ENCODE measurements at regions not wholly inside any gene's neighbourhood (a gene's known extent, or its start where the extent isn't known, plus 50 kb on each side); places are given as distances from the start of the nearest gene placed in this dataset.

GRCh38 chr1:22376546-22376945 lies 75.1 kb upstream of the ZBTB40 start:
- no peak for DNase-seq (ENCODE audit: low read depth in 2 of 2)

- DNase-seq (ENCODE audit: low read depth in 2 of 2), result no peak
Observed at GRCh38 chr1:22376976-22377375, 74.7 kb upstream of the ZBTB40 start.

GRCh38 chr1:22379566-22379965 lies 72.1 kb upstream of the ZBTB40 start:
- DNase-seq (ENCODE audit: low read depth in 2 of 2), result no peak

GRCh38 chr1:22380024-22380785 lies 71.4 kb upstream of the ZBTB40 start:
- no peak for DNase-seq (ENCODE audit: low read depth in 2 of 2)

GRCh38 chr1:22383526-22384294 lies 67.9 kb upstream of the ZBTB40 start:
- DNase-seq (ENCODE audit: low read depth in 2 of 2), result no peak

GRCh38 chr1:22385537-22385936 lies 66.1 kb upstream of the ZBTB40 start:
- no peak for DNase-seq (ENCODE audit: low read depth in 2 of 2)

GRCh38 chr1:22386774-22387173 lies 64.9 kb upstream of the ZBTB40 start:
- DNase-seq (ENCODE audit: low read depth in 2 of 2), result no peak

- no peak for DNase-seq (ENCODE audit: low read depth in 2 of 2)
Observed at GRCh38 chr1:22387919-22388580, 63.6 kb upstream of the ZBTB40 start.

GRCh38 chr1:22388671-22389450 lies 62.8 kb upstream of the ZBTB40 start:
- no peak for DNase-seq (ENCODE audit: low read depth in 2 of 2)

- no peak for DNase-seq (ENCODE audit: low read depth in 2 of 2)
Observed at GRCh38 chr1:22393587-22393986, 58.1 kb upstream of the ZBTB40 start.

- DNase-seq (ENCODE audit: low read depth in 2 of 2), result no peak
Observed at GRCh38 chr1:22398656-22399420, 52.8 kb upstream of the ZBTB40 start.

- DNase-seq (ENCODE audit: low read depth in 2 of 2), result no peak
Observed at GRCh38 chr1:22399421-22400091, 52.1 kb upstream of the ZBTB40 start.

Measured in stimulated activated CD4-positive, alpha-beta T cell treated with anti-CD3 and anti-CD28 coated beads, Interleukin-12 subunit alpha, Interleukin-12 subunit beta, amount 100 ng/mL, for 24 hours (primary cell).